Adrenal gland (tissue), 5 donors: ENCODE measurements at regions not wholly inside any gene's neighbourhood (a gene's known extent, or its start where the extent isn't known, plus 50 kb on each side); places are given as distances from the start of the nearest gene placed in this dataset.

Experiments
- CTCF ChIP-seq, 6 experiments: fragments of 450-650 bp in 4 of 6; fragments of 200-600 bp in 2 of 6; sonication (generic) in 1 of 6; IDR thresholded peaks; 1 replicate in 5 of 6; 2 replicates in 1 of 6; pipeline versions ENCODE4 v1.5.1 to v1.8.0; 2016 to 2021; ENCODE audit warnings: antibody characterized with exemption in 6 of 6, mild to moderate bottlenecking in 2 of 6, moderate library complexity in 1 of 6
- POLR2A ChIP-seq, 2 donors: fragments of 450-650 bp; IDR thresholded peaks; one replicate each; pipeline ENCODE4 v1.6.1; 2017; ENCODE audit warnings: antibody characterized with exemption in 2 of 2, mild to moderate bottlenecking in 2 of 2, moderate library complexity in 1 of 2
- donor health status: DM: no; HTN: no; CAD: no.

- TF ChIP-seq CTCF (IDR thresholded peaks at IDR 0.05) = no peak
- no peak for TF ChIP-seq POLR2A (IDR thresholded peaks at IDR 0.05)
These were observed 186.6 kb upstream of the LEF1 start for GRCh38 chr4:108355186-108355901.
